Mucosa of stomach (tissue), 1 donor: ENCODE measurements at regions not wholly inside any gene's neighbourhood (a gene's known extent, or its start where the extent isn't known, plus 50 kb on each side); places are given as distances from the start of the nearest gene placed in this dataset.

ENCODE experiments used
- H3K27me3 ChIP-seq: one replicate; pipeline ENCODE4 v1.7.0; 2013; ENCODE audit warnings: mild to moderate bottlenecking, low read length; ENCODE audit not compliant: control insufficient read depth, insufficient read depth
- H3K36me3 ChIP-seq: one replicate; pipeline ENCODE4 v1.7.0; 2013; ENCODE audit warnings: low read length; ENCODE audit not compliant: control insufficient read depth, insufficient read depth
- H3K4me1 ChIP-seq: one replicate; pipeline ENCODE4 v1.7.0; 2013; ENCODE audit warnings: mild to moderate bottlenecking, low read length; ENCODE audit not compliant: control insufficient read depth, insufficient read depth
- H3K4me3 ChIP-seq: one replicate; pipeline ENCODE4 v1.7.0; 2013; ENCODE audit warnings: low read length
- H3K9ac ChIP-seq: one replicate; pipeline ENCODE4 v1.7.0; 2013; ENCODE audit warnings: mild to moderate bottlenecking, low read length, moderate library complexity
- H3K9me3 ChIP-seq: one replicate; pipeline ENCODE4 v1.7.0; 2013; ENCODE audit warnings: mild to moderate bottlenecking, low read length, moderate library complexity; ENCODE audit not compliant: control insufficient read depth
- donor health status: Pancreatic carcinoma.

GRCh38 chr10:78898341-78899097, 170.2 kb upstream of the ZMIZ1 start:
- Histone ChIP-seq H3K9ac (no peak overlapping the region), H3K4me1 (no peaks in the 10 kb centered on the region), H3K36me3 (no peaks in the 10 kb centered on the region), H3K27me3 (no peaks in the 10 kb centered on the region), H3K9me3 (no peaks in the 10 kb centered on the region), H3K4me3 (no peak overlapping the region)

- no peak overlapping the region for H3K4me3 ChIP-seq
- no peaks in the 10 kb centered on the region for H3K27me3 ChIP-seq
- no peaks in the 10 kb centered on the region for H3K4me1 ChIP-seq
- H3K9me3 ChIP-seq: no peaks in the 10 kb centered on the region
- H3K36me3 ChIP-seq: no peaks in the 10 kb centered on the region
- H3K9ac ChIP-seq: no peak overlapping the region
Observed at GRCh38 chr10:78899098-78899754, 169.5 kb upstream of the ZMIZ1 start.

- no peaks in the 10 kb centered on the region for H3K27me3 ChIP-seq
- H3K4me1 ChIP-seq: no peaks in the 10 kb centered on the region
- H3K4me3 ChIP-seq: no peak overlapping the region
- no peaks in the 10 kb centered on the region for H3K9me3 ChIP-seq
- H3K9ac ChIP-seq: no peak overlapping the region
- no peaks in the 10 kb centered on the region for H3K36me3 ChIP-seq
Observed at GRCh38 chr10:78899996-78900714, 168.6 kb upstream of the ZMIZ1 start.

GRCh38 chr10:78900715-78901430, 167.9 kb upstream of the ZMIZ1 start:
- no peak overlapping the region for H3K9ac ChIP-seq
- no peaks in the 10 kb centered on the region for H3K9me3 ChIP-seq
- no peaks in the 10 kb centered on the region for H3K4me1 ChIP-seq
- no peak overlapping the region for H3K4me3 ChIP-seq
- no peaks in the 10 kb centered on the region for H3K27me3 ChIP-seq
- H3K36me3 ChIP-seq: no peaks in the 10 kb centered on the region

- no peak overlapping the region for H3K9ac ChIP-seq
- H3K4me1 ChIP-seq: no peaks in the 10 kb centered on the region
Observed at GRCh38 chr10:78901694-78902093, 167.1 kb upstream of the ZMIZ1 start.

GRCh38 chr10:78902815-78903214, 166.0 kb upstream of the ZMIZ1 start:
- H3K27me3 ChIP-seq: no peaks in the 10 kb centered on the region
- H3K4me1 ChIP-seq: no peaks in the 10 kb centered on the region
- H3K4me3 ChIP-seq: no peak overlapping the region
- no peak overlapping the region for H3K9ac ChIP-seq
- H3K9me3 ChIP-seq: no peaks in the 10 kb centered on the region
- no peaks in the 10 kb centered on the region for H3K36me3 ChIP-seq

More at GRCh38 chr10:78901694-78902093, 167.1 kb upstream of the ZMIZ1 start:
- H3K27me3 ChIP-seq: no peaks in the 10 kb centered on the region
- H3K36me3 ChIP-seq: no peaks in the 10 kb centered on the region
- H3K4me3 ChIP-seq: no peak overlapping the region
- H3K9me3 ChIP-seq: no peaks in the 10 kb centered on the region

- Histone ChIP-seq H3K9ac (no peak overlapping the region), H3K27me3 (no peaks in the 10 kb centered on the region), H3K36me3 (no peaks in the 10 kb centered on the region), H3K9me3 (no peaks in the 10 kb centered on the region), H3K4me3 (no peak overlapping the region), H3K4me1 (no peaks in the 10 kb centered on the region)
Observed at GRCh38 chr10:78903341-78903940, 165.3 kb upstream of the ZMIZ1 start.

GRCh38 chr10:78904196-78904595, 164.6 kb upstream of the ZMIZ1 start:
- H3K36me3 ChIP-seq: no peaks in the 10 kb centered on the region
- H3K4me1 ChIP-seq: no peaks in the 10 kb centered on the region
- no peak overlapping the region for H3K4me3 ChIP-seq
- no peaks in the 10 kb centered on the region for H3K27me3 ChIP-seq
- no peaks in the 10 kb centered on the region for H3K9me3 ChIP-seq
- no peak overlapping the region for H3K9ac ChIP-seq

- H3K27me3 ChIP-seq: no peaks in the 10 kb centered on the region
- H3K9ac ChIP-seq: no peak overlapping the region
- H3K36me3 ChIP-seq: no peaks in the 10 kb centered on the region
- no peaks in the 10 kb centered on the region for H3K9me3 ChIP-seq
- H3K4me3 ChIP-seq: no peak overlapping the region
- H3K4me1 ChIP-seq: no peaks in the 10 kb centered on the region
Observed at GRCh38 chr10:78905015-78905956, 163.5 kb upstream of the ZMIZ1 start.

GRCh38 chr10:78905957-78906308, 162.8 kb upstream of the ZMIZ1 start:
- Histone ChIP-seq H3K4me1 (no peaks in the 10 kb centered on the region), H3K27me3 (no peaks in the 10 kb centered on the region), H3K36me3 (no peaks in the 10 kb centered on the region), H3K9me3 (no peaks in the 10 kb centered on the region), H3K4me3 (no peak overlapping the region), H3K9ac (no peak overlapping the region)
